Fibroblast of upper back skin (primary cell): ENCODE measurements at regions not wholly inside any gene's neighbourhood (a gene's known extent, or its start where the extent isn't known, plus 50 kb on each side); places are given as distances from the start of the nearest gene placed in this dataset.
"Not testable (repeated sequence)": the region's sequence is repeated elsewhere in the genome, so short reads cannot be mapped to it uniquely, and the experiment has no call there.

Source experiments
- DNase-seq: peaks from one replicate; pipeline ENCODE4 v3.0.0-alpha.2; 2013

GRCh38 chr4:144384408-144384807, 243.9 kb upstream of the GYPA start:
- DNase-seq: no peak

GRCh38 chr4:144399927-144400326, 246.0 kb upstream of the HHIP start:
- peak; percentile 95 for DNase-seq

- no peak for DNase-seq
Observed at GRCh38 chr4:144402176-144402575, 243.8 kb upstream of the HHIP start.

- DNase-seq: no peak
Observed at GRCh38 chr4:144402999-144403398, 243.0 kb upstream of the HHIP start.

- DNase-seq: no peak
Observed at GRCh38 chr4:144403893-144404292, 242.1 kb upstream of the HHIP start.

GRCh38 chr4:144409525-144409924, 236.4 kb upstream of the HHIP start:
- no peak for DNase-seq

GRCh38 chr4:144410230-144410783, 235.6 kb upstream of the HHIP start:
- no peak for DNase-seq

DNA sequence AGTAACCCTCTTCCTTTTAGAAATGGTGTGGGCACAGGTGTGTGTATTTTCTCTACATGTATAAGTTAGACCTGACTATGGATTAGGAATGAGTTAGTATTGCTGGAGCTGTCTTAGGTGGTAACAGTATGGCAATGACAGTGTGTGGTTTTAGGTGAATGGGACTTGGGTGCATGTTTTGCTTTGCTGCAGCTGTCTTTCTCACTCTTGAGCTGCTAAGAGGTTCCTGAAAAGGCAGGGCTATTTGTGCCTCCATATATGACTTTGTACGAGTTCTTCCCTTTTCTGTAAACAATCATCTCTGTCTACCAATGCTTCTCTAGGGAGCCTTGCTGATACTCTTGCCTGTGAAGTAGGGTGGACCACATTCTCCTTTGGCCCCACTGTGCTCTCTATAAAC, 234.8 kb upstream of the HHIP start:
- no peak for DNase-seq

DNA sequence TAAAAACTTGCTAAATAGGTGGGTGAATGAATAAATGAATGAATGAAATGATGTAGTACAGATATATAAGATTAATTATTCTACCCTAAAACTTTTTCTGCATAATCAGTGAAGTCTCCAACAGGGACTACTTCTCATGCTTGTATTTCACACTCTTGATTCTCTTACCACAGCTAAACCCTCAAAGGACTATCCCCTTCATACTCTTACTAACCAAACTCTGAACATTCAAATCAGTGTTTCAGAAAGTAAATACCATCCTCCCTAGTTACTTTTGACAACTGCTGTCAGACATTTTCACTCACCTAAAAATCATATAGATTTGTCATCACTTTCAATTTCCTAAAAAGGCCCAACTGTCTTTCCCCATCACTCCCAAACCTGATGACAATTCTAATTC, 234.3 kb upstream of the HHIP start:
- no peak for DNase-seq

GRCh38 chr4:144421056-144421455, 224.9 kb upstream of the HHIP start:
- DNase-seq: no peak

DNA sequence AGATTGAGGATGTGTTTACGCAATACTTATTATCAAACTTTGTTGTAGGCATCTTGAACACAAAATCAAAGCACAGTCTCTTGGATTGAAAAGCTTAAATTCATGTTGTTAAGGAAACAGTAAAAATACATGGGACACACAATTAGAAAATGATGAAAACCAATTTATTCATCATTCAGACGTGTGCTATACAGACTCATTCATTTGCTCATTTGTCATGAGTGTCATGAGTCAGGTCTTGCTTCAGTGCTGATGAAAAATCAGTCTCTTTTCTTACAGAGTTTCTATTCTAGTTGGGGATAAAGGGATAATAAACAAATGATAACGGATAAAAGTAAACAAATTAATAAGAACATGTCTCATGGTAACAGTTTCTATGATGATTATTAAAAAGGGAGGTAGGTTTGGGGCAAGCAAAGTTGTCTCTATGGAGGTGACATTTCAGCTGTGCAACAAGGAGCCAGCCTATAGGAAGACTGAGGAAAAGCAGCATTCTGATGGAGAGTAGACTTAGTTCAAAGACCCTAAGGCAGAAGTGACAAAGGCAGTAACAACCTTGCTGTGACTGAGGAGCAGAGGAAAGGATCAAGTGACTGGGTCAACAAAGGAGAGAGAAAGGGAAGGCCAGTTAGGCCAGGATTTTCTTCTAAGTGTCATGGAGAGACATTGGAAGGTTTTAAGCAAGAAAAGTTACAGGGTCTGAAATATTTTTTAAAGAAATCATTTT, 224.0 kb upstream of the HHIP start:
- DNase-seq: no peak

GRCh38 chr4:144423930-144424329, 222.0 kb upstream of the HHIP start:
- DNase-seq: no peak

DNA sequence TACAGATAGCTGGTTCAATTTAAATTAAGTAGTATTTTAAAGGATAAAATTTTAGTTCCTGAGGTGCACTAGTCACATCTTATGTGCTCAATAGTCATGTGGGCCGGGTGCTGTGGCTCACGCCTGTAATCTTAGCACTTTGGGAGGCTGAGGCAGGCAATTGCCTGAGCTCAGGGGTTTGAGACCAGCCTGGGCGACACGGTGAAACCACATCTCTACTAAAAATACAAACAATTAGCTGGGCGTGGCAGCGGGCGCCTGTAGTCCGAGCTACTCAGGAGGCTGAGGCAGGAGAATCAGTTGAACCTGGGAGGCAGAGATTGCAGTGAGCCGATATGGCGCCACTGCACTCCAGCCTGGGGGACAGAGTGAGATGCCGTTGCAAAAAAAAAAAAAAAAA, 219.9 kb upstream of the HHIP start:
- not testable (repeated sequence) for DNase-seq

- no peak for DNase-seq
Observed at GRCh38 chr4:144442713-144443112, 203.2 kb upstream of the HHIP start.

DNA sequence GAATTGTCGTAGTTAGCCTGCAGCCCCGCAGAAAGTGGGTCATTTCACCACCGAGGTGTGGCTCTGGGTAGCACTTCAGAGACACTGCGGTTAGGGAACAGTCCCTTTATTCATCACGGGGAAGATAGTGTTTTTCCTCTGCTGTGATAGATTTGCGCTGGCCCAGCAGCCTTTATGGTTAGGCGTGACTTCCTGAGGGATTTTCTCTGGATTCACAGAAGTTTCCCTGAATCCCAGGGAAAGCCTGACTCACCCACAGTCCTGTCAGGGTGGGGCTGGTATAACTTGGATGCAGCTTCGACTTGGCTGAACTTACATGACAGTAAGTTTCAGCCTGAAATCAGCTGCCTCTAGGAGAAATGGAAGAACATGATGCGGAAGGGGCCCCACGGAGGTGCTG, 196.3 kb upstream of the HHIP start:
- peak; percentile 53 for DNase-seq

- no peak for DNase-seq
Observed at GRCh38 chr4:144450526-144450925, 195.4 kb upstream of the HHIP start.

DNA sequence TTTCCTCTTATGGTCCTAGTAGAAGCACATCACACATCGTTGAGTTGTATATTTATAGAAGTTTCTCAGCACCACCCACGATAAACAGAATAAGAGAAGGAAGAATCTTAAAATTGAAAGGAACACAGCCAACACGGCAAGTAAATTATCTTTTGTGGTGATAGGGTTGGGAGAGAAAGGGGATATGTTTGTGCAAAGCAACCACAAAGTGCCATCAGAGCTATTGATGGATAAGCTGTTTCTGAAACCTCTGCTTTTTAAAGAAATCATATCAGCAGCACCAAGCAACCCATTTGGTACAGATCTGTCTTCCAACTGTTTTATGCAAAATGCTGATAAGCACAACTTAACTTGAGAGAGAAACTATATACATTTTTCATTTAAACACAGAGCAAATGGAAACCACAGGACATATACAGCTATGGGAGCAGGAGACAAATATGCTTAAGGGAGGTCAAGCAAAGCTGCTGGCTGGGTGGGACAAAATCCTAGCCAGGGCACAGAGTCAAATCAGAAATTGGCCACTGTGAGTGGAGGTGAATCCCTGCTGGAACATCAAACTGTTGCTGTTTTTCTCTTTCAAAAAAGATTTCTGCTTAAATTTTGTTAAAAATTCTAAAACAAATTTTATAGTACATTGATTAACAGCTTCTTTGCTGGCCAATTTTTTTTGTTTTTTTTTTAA, 194.0 kb upstream of the HHIP start:
- DNase-seq: peak; percentile 3

DNA sequence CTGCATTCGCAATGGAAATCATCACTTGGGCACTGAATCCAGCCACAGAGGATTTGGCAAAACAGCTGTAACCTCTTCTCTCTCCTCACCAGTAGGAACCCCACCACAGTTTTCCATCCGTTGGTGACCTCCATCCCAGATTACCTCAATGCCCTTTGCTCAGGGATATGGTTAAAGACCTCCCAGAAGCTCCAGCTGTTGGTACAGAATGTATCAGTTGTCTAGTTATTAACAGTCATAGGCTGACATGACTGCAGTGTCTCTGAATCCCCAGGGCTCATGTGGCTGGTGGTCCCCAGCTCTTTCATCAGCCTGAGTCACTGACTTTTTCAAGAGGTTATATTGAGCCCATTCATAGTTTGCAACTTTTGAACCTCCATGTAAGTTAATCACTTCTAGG, 189.8 kb upstream of the HHIP start:
- DNase-seq: no peak

GRCh38 chr4:144461906-144462305, 184.1 kb upstream of the HHIP start:
- DNase-seq: no peak

GRCh38 chr4:144463236-144463635, 182.7 kb upstream of the HHIP start:
- no peak for DNase-seq

DNA sequence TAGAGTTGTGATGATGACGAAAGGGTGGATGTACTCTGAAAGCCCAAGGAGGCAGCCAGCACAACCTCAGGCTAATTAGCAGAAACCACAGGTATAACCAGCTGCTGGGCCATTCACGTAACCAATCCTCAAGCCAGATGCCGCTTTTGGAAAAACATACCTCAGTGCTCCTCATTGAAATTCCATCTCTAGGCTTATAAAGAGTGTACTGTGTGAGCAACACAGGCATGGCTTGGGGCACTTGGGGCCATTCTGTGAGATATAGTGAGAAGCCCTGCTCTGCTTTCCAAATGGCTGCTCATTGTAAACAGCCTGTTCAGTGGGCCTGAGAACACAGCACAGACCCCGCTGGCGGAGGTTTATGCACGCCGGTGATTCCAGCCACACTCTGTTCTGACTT, 182.1 kb upstream of the HHIP start:
- DNase-seq: no peak

DNA sequence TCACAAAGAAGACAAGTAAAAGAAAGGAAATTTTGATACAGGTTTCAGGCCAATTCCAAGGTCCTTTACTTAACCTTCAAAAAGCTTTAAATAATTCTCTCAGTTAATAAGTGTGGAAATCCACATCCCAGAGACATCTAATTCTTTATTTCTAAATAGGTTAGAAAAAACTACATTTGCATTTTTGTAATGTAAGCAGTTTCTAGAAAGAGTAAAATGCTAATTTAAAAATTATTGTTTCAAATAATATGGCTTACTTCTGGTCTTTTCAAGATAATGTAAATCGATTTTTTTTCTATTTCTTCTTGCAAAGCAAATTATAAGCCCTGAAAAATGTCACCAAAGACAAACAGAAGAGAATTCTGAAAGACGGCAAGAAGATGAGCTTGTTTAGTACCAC, 180.4 kb upstream of the HHIP start:
- DNase-seq: no peak

DNA sequence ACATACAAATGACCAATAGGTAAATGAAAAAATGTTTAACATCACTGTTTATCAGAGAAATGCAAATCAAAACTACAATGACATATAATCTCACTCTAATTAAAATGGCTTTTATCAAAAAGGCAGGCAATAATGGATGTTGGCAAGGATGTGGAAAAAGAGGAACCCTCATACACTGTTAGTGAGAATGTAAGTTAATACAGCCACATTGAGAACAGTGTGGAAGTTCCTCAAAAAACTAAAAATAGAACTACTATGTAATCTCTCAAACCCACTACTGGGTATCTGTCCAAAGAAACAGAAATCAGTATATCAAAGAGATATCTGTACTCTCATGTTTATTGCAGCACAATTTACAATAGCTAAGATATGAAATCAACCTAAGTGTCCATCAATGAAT, 165.9 kb upstream of the HHIP start:
- no peak for DNase-seq

GRCh38 chr4:144489831-144490230, 156.1 kb upstream of the HHIP start:
- DNase-seq: no peak

DNA sequence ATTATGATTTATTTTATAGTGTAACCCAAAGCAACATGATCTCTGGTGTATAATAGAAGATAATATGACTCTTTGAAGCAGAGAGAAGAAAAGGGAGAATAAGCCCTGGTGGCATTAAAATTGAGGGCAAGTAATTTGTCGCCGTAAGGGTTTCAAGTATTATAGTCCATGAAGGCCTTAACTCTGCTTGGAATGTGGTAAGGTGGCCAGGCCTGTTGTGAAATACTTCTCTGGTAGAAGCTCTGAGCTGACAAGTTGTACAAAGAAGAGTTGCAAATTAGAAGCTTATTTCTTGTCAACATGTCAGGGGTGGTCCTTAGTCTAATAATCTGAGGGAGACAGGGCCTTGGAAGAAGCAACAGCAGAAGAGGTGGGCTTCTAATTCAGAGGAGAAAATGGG, 151.7 kb upstream of the HHIP start:
- no peak for DNase-seq
